Neural cell (in vitro differentiated cells): ENCODE measurements at regions not wholly inside any gene's neighbourhood (a gene's known extent, or its start where the extent isn't known, plus 50 kb on each side); places are given as distances from the start of the nearest gene placed in this dataset.

Experiments used
- H2AFZ ChIP-seq: fragments of 200-600, 300-800 bp; sonication (generic), shearing (Covaris generic); 2 replicates; pipeline ENCODE4 v1.6.0; 2014; ENCODE audit warnings: low read depth, mild to moderate bottlenecking, antibody characterized with exemption, low read length, moderate library complexity
- H3F3A ChIP-seq: fragments of 200-600 bp; shearing (Covaris generic); 2 replicates; pipeline ENCODE4 v1.6.1; 2016; ENCODE audit warnings: mild to moderate bottlenecking, moderate library complexity, mixed read lengths, antibody characterized with exemption, low read length; ENCODE audit not compliant: insufficient read depth, poor library complexity, severe bottlenecking
- H3K27ac ChIP-seq: fragments of 200-600, 300-800 bp; sonication (generic), shearing (Covaris generic); 2 replicates; pipeline ENCODE4 v1.5.1; 2014; ENCODE audit warnings: mild to moderate bottlenecking, low read length, moderate library complexity
- H3K27me3 ChIP-seq: fragments of 300-800, 200-600 bp; sonication (generic), shearing (Covaris generic); 2 replicates; pipeline ENCODE4 v1.6.0; 2014; ENCODE audit warnings: mild to moderate bottlenecking, low read depth, low read length, moderate library complexity; ENCODE audit not compliant: insufficient read depth
- H3K36me3 ChIP-seq: fragments of 300-800, 200-600 bp; sonication (generic), shearing (Covaris generic); 2 replicates; pipeline ENCODE4 v1.5.1; 2014; ENCODE audit warnings: mild to moderate bottlenecking, antibody characterized with exemption, low read length, moderate library complexity; ENCODE audit not compliant: insufficient read depth
- H3K4me2 ChIP-seq: fragments of 300-800, 200-600 bp; sonication (generic), shearing (Covaris generic); 2 replicates; pipeline ENCODE4 v1.6.0; 2014; ENCODE audit warnings: mild to moderate bottlenecking, low read length
- H3K4me3 ChIP-seq: fragments of 300-800, 200-600 bp; sonication (generic), shearing (Covaris generic); 2 replicates; pipeline ENCODE4 v1.5.1; 2014; ENCODE audit warnings: mild to moderate bottlenecking, low read length, moderate library complexity
- H3K79me2 ChIP-seq: fragments of 200-600 bp; shearing (Covaris generic); replicated peaks from 2 replicates; pipeline ENCODE4 v1.6.0; 2014; ENCODE audit warnings: mild to moderate bottlenecking, low read length, moderate library complexity; ENCODE audit not compliant: insufficient read depth
- H3K9ac ChIP-seq: fragments of 300-800, 200-600 bp; sonication (generic), shearing (Covaris generic); 2 replicates; pipeline ENCODE4 v1.6.1; 2016; ENCODE audit warnings: mild to moderate bottlenecking, low read length, mixed read lengths
- H3K9me2 ChIP-seq: fragments of 200-600 bp; shearing (Covaris generic); 2 replicates; pipeline ENCODE4 v1.6.1; 2016; ENCODE audit warnings: mild to moderate bottlenecking, low read length, mixed read lengths; ENCODE audit not compliant: insufficient read depth
- H3K9me3 ChIP-seq: fragments of 200-600, 300-800 bp; sonication (generic), shearing (Covaris generic); 2 replicates; pipeline ENCODE4 v1.6.1; 2016; ENCODE audit warnings: mild to moderate bottlenecking, mixed run types, low read length, moderate library complexity, mixed read lengths
- H4K20me1 ChIP-seq: fragments of 200-600 bp; shearing (Covaris generic); 2 replicates; pipeline ENCODE4 v1.6.1; 2016; ENCODE audit warnings: mild to moderate bottlenecking, mixed run types; ENCODE audit not compliant: insufficient read depth
- EP300 ChIP-seq: fragments of 450-650 bp; conservative IDR thresholded peaks from 2 replicates; pipeline ENCODE4 v1.6.1; 2014; ENCODE audit warnings: antibody characterized with exemption, mild to moderate bottlenecking, moderate library complexity; ENCODE audit not compliant: poor library complexity, severe bottlenecking
- EZH2 ChIP-seq: fragments of 200-600, 300-800 bp; shearing (Covaris generic), sonication (generic); IDR thresholded peaks from 2 replicates; pipeline ENCODE4 v1.6.1; 2014; ENCODE audit warnings: antibody characterized with exemption, low read length, borderline replicate concordance, mild to moderate bottlenecking; ENCODE audit not compliant: insufficient read depth, poor library complexity, severe bottlenecking
- MXI1 ChIP-seq: fragments of 450-650 bp; conservative IDR thresholded peaks from 2 replicates; pipeline ENCODE4 v1.6.1; 2014; ENCODE audit warnings: antibody characterized with exemption, mild to moderate bottlenecking; ENCODE audit not compliant: poor library complexity, severe bottlenecking
- POLR2AphosphoS5 ChIP-seq: IDR thresholded peaks from 2 replicates; pipeline ENCODE4 v1.6.1; 2012
- RAD21 ChIP-seq: fragments of 450-650 bp; conservative IDR thresholded peaks from 2 replicates; pipeline ENCODE4 v1.6.1; 2014; ENCODE audit warnings: antibody characterized with exemption, mild to moderate bottlenecking, moderate library complexity
- SMC3 ChIP-seq: fragments of 450-650 bp; conservative IDR thresholded peaks from 2 replicates; pipeline ENCODE4 v1.6.1; 2014; ENCODE audit warnings: antibody characterized with exemption, mild to moderate bottlenecking, moderate library complexity; ENCODE audit not compliant: poor library complexity
- TAF1 ChIP-seq: IDR thresholded peaks from 2 replicates; pipeline ENCODE4 v1.6.1; 2012; ENCODE audit warnings: low read depth
- TF ChIP-seq, protein P1 (sequence below): IDR thresholded peaks from 2 replicates; pipeline ENCODE4 v1.6.1; 2012; ENCODE audit warnings: borderline replicate concordance
- TF ChIP-seq, protein P2 (sequence below): fragments of 450-650 bp; IDR thresholded peaks from 2 replicates; pipeline ENCODE4 v1.5.1; 2014; ENCODE audit warnings: antibody characterized with exemption, mild to moderate bottlenecking, moderate library complexity; ENCODE audit not compliant: poor library complexity, severe bottlenecking

DNA sequence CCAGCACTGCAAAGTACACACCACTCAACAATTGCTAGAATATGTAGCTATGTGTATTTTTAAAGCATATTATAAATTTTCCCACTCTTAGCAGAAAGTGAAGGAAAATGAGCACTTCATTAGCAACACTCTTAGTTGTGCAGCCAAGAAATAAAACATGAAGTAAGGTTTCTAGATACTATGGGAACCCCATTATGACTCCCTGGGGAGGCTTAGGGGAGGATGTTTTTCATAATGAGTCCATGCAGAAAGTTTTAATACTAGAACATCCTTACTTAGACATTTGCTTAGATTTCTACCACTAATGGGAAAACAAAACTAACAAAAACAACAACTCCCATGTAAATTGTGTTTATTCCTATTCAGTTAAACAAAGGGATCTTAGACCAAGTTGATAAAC, 148.4 kb upstream of the HDAC9 start:
- Histone ChIP-seq H4K20me1 (no peaks in the 10 kb centered on the region), H3K4me2 (no peak overlapping the region), H3K27ac (no peak overlapping the region), H3K9me3 (no peaks in the 10 kb centered on the region), H2AFZ (no peak overlapping the region), H3K79me2 (no peaks in the 10 kb centered on the region), H3K9ac (no peak overlapping the region), H3K4me3 (no peak overlapping the region), H3F3A (no peaks in the 10 kb centered on the region), H3K9me2 (no peaks in the 10 kb centered on the region), H3K36me3 (no peaks in the 10 kb centered on the region), H3K27me3 (no peaks in the 10 kb centered on the region)
- TF ChIP-seq EZH2 (no peak), EP300 (no peak), SMC3 (no peak), RAD21 (no peak), POLR2AphosphoS5 (no peak), MXI1 (no peak), TAF1 (no peak)
- TF ChIP-seq, protein P1, sequence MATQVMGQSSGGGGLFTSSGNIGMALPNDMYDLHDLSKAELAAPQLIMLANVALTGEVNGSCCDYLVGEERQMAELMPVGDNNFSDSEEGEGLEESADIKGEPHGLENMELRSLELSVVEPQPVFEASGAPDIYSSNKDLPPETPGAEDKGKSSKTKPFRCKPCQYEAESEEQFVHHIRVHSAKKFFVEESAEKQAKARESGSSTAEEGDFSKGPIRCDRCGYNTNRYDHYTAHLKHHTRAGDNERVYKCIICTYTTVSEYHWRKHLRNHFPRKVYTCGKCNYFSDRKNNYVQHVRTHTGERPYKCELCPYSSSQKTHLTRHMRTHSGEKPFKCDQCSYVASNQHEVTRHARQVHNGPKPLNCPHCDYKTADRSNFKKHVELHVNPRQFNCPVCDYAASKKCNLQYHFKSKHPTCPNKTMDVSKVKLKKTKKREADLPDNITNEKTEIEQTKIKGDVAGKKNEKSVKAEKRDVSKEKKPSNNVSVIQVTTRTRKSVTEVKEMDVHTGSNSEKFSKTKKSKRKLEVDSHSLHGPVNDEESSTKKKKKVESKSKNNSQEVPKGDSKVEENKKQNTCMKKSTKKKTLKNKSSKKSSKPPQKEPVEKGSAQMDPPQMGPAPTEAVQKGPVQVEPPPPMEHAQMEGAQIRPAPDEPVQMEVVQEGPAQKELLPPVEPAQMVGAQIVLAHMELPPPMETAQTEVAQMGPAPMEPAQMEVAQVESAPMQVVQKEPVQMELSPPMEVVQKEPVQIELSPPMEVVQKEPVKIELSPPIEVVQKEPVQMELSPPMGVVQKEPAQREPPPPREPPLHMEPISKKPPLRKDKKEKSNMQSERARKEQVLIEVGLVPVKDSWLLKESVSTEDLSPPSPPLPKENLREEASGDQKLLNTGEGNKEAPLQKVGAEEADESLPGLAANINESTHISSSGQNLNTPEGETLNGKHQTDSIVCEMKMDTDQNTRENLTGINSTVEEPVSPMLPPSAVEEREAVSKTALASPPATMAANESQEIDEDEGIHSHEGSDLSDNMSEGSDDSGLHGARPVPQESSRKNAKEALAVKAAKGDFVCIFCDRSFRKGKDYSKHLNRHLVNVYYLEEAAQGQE = no peak
- TF ChIP-seq, protein P2, sequence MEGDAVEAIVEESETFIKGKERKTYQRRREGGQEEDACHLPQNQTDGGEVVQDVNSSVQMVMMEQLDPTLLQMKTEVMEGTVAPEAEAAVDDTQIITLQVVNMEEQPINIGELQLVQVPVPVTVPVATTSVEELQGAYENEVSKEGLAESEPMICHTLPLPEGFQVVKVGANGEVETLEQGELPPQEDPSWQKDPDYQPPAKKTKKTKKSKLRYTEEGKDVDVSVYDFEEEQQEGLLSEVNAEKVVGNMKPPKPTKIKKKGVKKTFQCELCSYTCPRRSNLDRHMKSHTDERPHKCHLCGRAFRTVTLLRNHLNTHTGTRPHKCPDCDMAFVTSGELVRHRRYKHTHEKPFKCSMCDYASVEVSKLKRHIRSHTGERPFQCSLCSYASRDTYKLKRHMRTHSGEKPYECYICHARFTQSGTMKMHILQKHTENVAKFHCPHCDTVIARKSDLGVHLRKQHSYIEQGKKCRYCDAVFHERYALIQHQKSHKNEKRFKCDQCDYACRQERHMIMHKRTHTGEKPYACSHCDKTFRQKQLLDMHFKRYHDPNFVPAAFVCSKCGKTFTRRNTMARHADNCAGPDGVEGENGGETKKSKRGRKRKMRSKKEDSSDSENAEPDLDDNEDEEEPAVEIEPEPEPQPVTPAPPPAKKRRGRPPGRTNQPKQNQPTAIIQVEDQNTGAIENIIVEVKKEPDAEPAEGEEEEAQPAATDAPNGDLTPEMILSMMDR = no peak

DNA sequence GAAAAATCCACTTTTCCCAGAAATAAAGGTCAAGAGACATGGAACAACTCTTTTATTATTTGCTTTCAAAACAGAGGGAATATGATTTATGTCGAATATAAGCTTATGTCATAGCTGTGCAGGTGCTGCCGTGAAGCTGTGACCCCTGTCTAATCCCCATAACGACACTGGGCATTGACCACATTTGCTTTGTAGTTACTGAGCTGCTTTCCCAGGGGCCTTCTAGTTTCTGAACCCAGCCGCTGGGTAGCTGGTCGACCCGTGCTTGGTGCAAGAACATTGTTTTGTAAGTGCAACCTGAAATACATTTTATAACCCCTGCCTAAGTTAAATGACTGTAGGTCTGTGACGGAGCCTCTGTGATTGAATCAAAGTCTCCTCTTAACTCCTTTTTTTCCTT, 144.9 kb upstream of the HDAC9 start:
- Histone ChIP-seq H2AFZ (no peak overlapping the region), H3K9me2 (no peaks in the 10 kb centered on the region), H4K20me1 (no peaks in the 10 kb centered on the region), H3F3A (no peaks in the 10 kb centered on the region), H3K4me3 (no peak overlapping the region), H3K4me2 (no peak overlapping the region), H3K79me2 (no peaks in the 10 kb centered on the region), H3K9me3 (no peaks in the 10 kb centered on the region), H3K27me3 (no peaks in the 10 kb centered on the region), H3K27ac (no peak overlapping the region), H3K9ac (no peak overlapping the region), H3K36me3 (no peaks in the 10 kb centered on the region)
- TF ChIP-seq EP300 (no peak), MXI1 (no peak)
